HG03460 (cell line): ENCODE measurements at regions not wholly inside any gene's neighbourhood (a gene's known extent, or its start where the extent isn't known, plus 50 kb on each side); places are given as distances from the start of the nearest gene placed in this dataset.

Experiments
- ATAC-seq: cut with Tn5 transposase; IDR thresholded peaks from one replicate; pipeline ENCODE4 v1.9.1; 2021; ENCODE audit not compliant: unreplicated experiment

DNA sequence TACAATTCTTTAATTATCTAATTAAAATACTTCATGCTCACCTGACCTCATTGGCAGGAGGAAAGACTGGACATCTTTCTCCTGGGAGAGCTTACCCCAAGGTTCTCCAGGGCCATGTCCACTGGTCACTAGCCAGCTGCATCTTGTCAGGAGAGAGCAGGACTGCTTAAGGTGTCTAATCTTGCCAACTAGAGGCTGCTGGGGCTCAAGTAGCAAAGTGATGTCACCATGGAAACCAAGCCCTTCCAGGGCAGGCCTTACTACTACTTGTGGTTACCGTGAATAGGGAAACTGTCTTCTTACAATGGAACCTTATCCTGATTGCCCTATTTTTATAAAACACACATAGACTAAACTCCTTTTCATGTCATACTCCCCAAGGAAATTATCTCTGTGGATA, 376.4 kb downstream of the SNAPC1 start:
- no peak for ATAC-seq

DNA sequence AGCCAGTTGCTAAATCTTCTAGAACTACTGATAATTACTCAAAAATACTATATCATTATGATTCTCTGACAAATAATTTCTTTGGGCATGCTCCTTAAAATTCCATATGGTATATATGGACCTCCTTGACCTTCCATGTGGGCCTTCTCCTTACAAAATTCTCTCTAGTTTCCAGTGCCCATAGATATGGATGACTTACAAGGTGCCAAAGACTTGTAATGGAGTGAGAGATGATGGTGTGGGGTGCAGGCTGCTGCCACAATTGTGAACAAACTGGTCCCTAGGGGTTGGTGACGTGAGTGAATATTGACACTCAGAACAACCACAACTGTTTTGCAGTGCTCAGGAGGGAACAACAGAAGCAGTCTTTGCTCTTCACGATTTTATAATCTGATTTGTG, 378.9 kb downstream of the SNAPC1 start:
- ATAC-seq = no peak

DNA sequence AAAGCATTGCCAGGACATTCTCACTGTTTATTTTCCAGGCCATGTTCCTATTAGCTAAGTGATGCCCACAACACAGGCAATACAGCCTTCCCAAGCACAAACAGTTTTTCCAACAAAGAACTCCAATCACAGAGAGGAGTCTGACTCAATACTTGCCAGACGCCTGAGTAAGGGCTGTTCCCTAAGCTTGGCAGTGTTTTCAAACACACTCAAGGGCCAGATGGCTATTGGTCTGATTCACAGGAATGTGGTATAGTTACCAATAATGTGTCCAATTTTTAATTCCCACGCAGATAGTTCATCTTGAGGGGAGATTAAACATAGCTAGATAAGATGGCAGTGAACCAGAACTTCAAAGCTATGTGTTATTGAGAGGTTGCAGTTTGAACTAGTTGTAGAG, 381.0 kb downstream of the SNAPC1 start:
- no peak for ATAC-seq

- no peak for ATAC-seq
Measured at GRCh38 chr14:62144863-62145262, 382.6 kb downstream of the SNAPC1 start.

DNA sequence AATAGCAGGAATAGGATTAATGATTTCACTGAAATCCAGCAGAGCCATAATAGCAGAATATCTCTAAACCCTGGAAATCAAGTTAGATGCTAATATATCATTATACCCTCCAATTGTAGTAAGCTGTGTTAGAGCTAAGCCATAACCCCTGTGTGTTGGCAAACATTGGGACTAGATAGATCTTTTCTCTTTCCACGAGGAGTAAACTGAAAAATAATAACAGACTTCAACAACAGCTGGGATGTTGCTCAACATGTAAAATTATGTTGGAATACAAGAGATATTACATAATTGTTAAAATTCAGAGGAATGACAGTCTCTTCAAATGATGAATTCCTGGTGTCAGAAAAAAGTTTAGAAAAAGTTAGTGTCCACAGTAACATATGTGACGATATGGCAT, 383.8 kb downstream of the SNAPC1 start:
- no peak for ATAC-seq

DNA sequence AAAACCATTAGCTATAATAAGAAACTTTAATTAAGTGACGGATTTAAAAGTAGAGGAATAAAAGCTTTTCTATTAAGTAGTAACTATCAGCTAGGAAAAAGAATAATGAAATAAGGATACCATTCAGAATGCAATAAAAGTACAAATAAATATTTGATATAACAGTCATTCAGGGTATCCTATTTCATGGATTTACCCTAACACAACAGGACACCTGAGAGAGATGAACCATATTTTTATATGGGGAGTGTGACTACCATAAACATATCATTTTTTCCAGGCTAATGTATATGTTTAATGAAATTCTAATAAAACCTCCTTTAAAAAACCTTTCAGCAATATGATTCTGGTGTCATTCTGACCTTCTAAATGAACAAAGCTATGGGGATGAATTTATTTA, 393.8 kb downstream of the SNAPC1 start:
- no peak for ATAC-seq

- ATAC-seq = no peak
Measured at GRCh38 chr14:62158779-62159178, 396.6 kb downstream of the SNAPC1 start.

DNA sequence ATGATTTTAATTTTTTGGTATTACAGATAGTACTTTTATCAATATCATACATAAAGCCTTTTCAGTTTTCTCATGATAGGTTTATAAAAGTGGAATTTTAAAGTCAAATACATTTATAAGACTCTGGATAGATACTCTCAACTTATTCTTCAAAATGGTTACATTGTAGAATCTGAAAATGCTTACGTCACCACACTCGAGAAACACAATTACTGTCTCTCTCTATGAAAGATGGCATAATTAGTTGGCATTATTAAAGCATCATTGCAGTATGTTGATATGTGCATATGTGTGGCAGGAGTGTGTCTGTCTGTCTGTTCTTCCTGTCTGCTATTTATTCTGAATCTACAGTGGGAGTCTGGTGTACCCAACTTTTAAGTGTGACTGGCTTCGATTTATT, 397.1 kb downstream of the SNAPC1 start:
- ATAC-seq = no peak

DNA sequence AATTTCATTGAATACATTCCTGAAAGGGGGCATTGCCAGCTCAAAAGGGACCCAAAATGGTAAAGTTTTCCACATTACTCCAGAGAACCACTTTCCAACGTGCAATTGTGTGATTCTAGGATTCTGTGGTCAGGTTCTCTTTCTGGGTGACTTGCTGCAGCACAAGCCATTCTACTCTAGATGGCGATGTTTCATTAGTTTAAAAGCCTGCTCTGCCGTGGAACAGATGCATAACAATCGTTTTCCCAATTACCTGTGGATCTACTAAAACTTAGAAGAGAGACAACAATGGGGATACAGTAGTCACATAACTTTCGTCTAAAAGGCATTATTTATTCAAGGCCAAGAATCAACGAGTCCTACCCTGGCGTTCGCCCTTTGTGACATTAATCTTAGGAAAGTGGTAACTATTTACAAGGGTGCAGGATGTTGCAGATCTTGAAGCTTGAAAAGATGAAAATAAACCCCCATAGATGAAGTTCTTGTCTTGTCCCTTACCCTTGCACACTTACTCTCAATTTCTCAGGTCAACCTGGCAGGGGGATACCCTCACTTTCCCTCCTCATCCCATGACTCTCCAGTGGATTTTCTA, 400.9 kb downstream of the SNAPC1 start:
- ATAC-seq = no peak

- no peak for ATAC-seq
Measured at GRCh38 chr14:62168564-62169155, 406.4 kb downstream of the SNAPC1 start.

- ATAC-seq = no peak
Measured at GRCh38 chr14:62179367-62180018, 417.3 kb downstream of the SNAPC1 start.

DNA sequence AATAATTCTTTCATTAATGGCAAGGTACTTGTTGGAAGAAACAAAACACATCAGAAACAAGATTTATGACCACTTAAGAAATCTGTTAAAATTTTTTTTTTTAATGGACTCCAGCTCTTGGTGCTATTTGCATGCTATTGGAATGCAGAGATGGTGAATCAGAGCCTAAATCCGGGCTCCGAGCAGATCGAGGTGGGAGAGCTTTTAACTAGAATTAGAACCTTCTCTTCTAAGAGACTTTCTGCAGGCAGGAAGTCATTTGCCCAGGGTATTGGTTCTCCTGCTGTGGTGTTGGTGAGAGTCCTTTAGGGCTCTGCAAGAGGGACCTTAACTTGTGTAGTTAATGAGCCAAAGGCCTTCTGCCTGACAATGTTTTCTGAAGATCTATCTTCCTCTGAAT, 419.4 kb downstream of the SNAPC1 start:
- no peak for ATAC-seq

DNA sequence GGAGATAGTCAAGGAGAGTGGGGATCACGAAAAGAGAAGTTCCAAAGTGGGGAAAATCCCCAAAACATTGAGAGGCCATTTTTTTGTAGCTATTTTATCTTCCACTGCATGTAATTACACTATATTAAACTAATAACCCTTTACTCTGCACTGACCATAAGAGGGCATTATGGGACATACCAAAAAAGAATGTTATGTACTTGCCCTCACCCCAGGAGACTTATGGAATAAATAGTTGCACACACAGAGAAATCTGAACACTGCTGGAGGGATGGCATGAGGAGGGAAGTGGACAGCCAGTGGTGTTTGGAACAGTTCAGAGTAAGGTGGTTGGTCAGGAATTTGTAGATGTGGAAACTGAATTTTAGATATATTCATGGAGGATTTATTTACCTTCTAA, 422.9 kb downstream of the SNAPC1 start:
- ATAC-seq = no peak

DNA sequence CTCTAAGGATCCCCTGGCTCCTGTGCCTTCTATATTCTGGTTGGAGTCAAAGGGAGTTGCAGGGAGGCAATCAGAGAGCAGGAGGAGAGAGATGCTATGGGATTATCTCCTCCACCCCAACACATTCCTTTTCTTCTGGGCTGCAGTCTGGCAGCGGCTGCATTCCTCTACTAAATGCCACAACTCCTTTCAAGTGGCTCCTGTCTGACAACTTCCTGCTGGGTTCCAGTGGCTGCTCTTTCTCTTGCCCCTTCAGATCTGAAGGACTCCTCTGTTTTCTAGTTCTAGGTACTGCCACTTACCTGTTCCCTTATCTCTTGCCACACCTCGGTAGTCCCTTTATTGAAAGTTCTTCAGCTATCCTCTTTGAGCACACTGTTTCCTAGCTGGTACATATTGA, 425.0 kb downstream of the SNAPC1 start:
- no peak for ATAC-seq

GRCh38 chr14:62189698-62190097, 427.5 kb downstream of the SNAPC1 start:
- no peak for ATAC-seq

- ATAC-seq = no peak
Measured at GRCh38 chr14:62206456-62206855, 444.2 kb downstream of the SNAPC1 start.

GRCh38 chr14:62209287-62209899, 447.2 kb downstream of the SNAPC1 start:
- ATAC-seq = no peak

- ATAC-seq = no peak
Measured at GRCh38 chr14:62213516-62213915, 451.3 kb downstream of the SNAPC1 start.

GRCh38 chr14:62216121-62216520, 453.9 kb downstream of the SNAPC1 start:
- no peak for ATAC-seq

GRCh38 chr14:62234849-62235248, 472.6 kb downstream of the SNAPC1 start:
- ATAC-seq = no peak

- ATAC-seq = no peak
Measured at GRCh38 chr14:62244221-62244620, 482.0 kb downstream of the SNAPC1 start.

GRCh38 chr14:62247266-62247665, 485.0 kb downstream of the SNAPC1 start:
- no peak for ATAC-seq
